H1 (cell line): ENCODE measurements at regions not wholly inside any gene's neighbourhood (a gene's known extent, or its start where the extent isn't known, plus 50 kb on each side); places are given as distances from the start of the nearest gene placed in this dataset.

ENCODE experiments used
- CHD7 ChIP-seq: fragments of 300-600 bp; sonication (generic); IDR thresholded peaks from 2 replicates; pipeline ENCODE4 v1.7.1; 2012; ENCODE audit warnings: low read length, moderate library complexity, mild to moderate bottlenecking, inconsistent platforms; ENCODE audit not compliant: insufficient replicate concordance

DNA sequence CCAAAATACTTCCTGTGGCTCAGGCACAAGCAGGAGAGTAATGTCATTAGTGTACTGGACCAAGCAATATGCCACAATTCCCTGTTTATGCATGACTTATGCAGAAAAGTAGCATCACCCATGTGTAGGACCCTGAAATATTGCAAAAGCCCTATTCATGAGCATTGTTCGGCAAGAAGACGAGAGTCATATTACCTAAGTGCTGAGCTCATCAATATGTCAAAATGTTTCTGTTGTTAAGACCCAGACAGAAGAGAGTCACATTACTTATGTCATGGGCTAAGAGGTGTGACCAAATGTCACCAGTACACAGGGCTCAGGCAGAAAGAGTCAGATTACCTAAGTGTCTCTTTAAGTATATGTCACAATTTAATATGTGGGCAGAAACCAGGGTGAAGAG lies 1172.6 kb upstream of the AMELY start (continued):
- TF ChIP-seq CHD7: no peak
